K562 (cell line): ENCODE measurements at regions not wholly inside any gene's neighbourhood (a gene's known extent, or its start where the extent isn't known, plus 50 kb on each side); places are given as distances from the start of the nearest gene placed in this dataset.

Source experiments
- ATAC-seq: fragments of 200-7000 bp; cut with Tn5 transposase; 3 replicates; pipeline ENCODE4 v1.9.1; 2020; ENCODE audit warnings: moderate library complexity
- BruUV-seq: library from RNA; stranded (reverse); fragments of 400-500 nt; replicated peaks from 2 replicates; lab custom pipeline; 2021; lab: Mats Ljungman, UMichigan
- CTCF ChIA-PET: fragments of 300-600 bp; formaldehyde crosslinking; extraction: SDS; loops from one replicate; lab custom pipeline; 2021; ENCODE audit warnings: low intra/inter-chr PET ratio; lab: Yijun Ruan, JAX
- POLR2A ChIA-PET: fragments of 300-600, 350-650 bp; sonication (Branson Sonifier 250); formaldehyde crosslinking; extraction: SDS; loops from one replicate; lab custom pipeline; 2021; ENCODE audit warnings: antibody characterized with exemption, inconsistent platforms; lab: Yijun Ruan, JAX
- DNase-seq, 4 experiments: peaks; one replicate each; pipeline versions ENCODE4 v3.0.0 to v3.0.0-alpha.2; 2011 to 2018; ENCODE audit warnings: low spot score in 3 of 4, mixed read lengths in 3 of 4; ENCODE audit errors: extremely low read depth in 1 of 4
- FAIRE-seq: peaks from 2 replicates; lab custom pipeline; 2011; peaks lifted over from hg19 to GRCh38; lab: Jason Lieb, UNC
- H2AFZ ChIP-seq: 2 replicates; pipeline ENCODE4 v1.6.0; 2011; ENCODE audit warnings: low read depth, low read length, control low read depth, inconsistent platforms
- H3K27ac ChIP-seq: fragments of 200-600 bp; 3 replicates; pipeline ENCODE4 v1.8.0; 2011; ENCODE audit warnings: low read depth, mild to moderate bottlenecking, control low read depth, inconsistent platforms, low read length, moderate library complexity, mixed read lengths; ENCODE audit errors: extremely low read depth
- H3K27me3 ChIP-seq, 2 experiments: fragments of 300-600 bp in 1 of 2; 2 replicates in 1 of 2; 3 replicates in 1 of 2; pipeline versions ENCODE4 v1.6.0 to v1.8.0; 2011; ENCODE audit warnings: inconsistent platforms in 2 of 2, low read length in 2 of 2, mild to moderate bottlenecking in 1 of 2, mixed read lengths in 1 of 2, moderate library complexity in 1 of 2; ENCODE audit not compliant: control insufficient read depth in 2 of 2, insufficient read depth in 2 of 2
- H3K36me3 ChIP-seq: fragments of 300-600 bp; 3 replicates; pipeline ENCODE4 v1.8.0; 2011; ENCODE audit warnings: mild to moderate bottlenecking, low read length, inconsistent platforms; ENCODE audit not compliant: control insufficient read depth, insufficient read depth
- H3K4me1 ChIP-seq, 2 experiments: fragments of 200-600 bp in 1 of 2; replicated peaks in 1 of 2; 2 replicates in 1 of 2; 3 replicates in 1 of 2; pipeline versions ENCODE4 v1.5.1 to v1.8.0; 2011; ENCODE audit warnings: inconsistent platforms in 2 of 2, low read length in 2 of 2, mild to moderate bottlenecking in 1 of 2, mixed read lengths in 1 of 2, moderate library complexity in 1 of 2; ENCODE audit not compliant: control insufficient read depth in 2 of 2, insufficient read depth in 2 of 2
- H3K4me2 ChIP-seq: 2 replicates; pipeline ENCODE4 v1.6.1; 2011; ENCODE audit warnings: low read length, control low read depth, inconsistent platforms, mixed read lengths; ENCODE audit not compliant: insufficient read depth
- H3K4me3 ChIP-seq: fragments of 200-600 bp; sonication (generic), shearing (Covaris generic); 2 replicates; pipeline ENCODE4 v1.5.1; 2016; ENCODE audit warnings: control low read depth, inconsistent platforms
- H3K79me2 ChIP-seq: fragments of 200-600 bp; 3 replicates; pipeline ENCODE4 v1.8.0; 2011; ENCODE audit warnings: low read length, inconsistent platforms; ENCODE audit not compliant: control insufficient read depth, insufficient read depth
- H3K9ac ChIP-seq, 2 experiments: 2 replicates each; pipeline versions ENCODE4 v1.6.0 to v1.6.1; 2011; ENCODE audit warnings: low read depth in 2 of 2, low read length in 2 of 2, control low read depth in 1 of 2, inconsistent platforms in 1 of 2, mild to moderate bottlenecking in 1 of 2, mixed read lengths in 1 of 2; ENCODE audit not compliant: insufficient read depth in 1 of 2
- H3K9me1 ChIP-seq: one replicate; pipeline ENCODE4 v1.6.0; 2011; ENCODE audit warnings: inconsistent platforms, mild to moderate bottlenecking, low read length, moderate library complexity; ENCODE audit not compliant: control insufficient read depth, insufficient read depth
- H3K9me3 ChIP-seq: replicated peaks from 2 replicates; pipeline ENCODE4 v1.5.1; 2011; ENCODE audit warnings: low read depth, low read length, inconsistent platforms; ENCODE audit not compliant: control insufficient read depth, insufficient read depth
- H4K20me1 ChIP-seq: replicated peaks from 2 replicates; pipeline ENCODE4 v1.6.1; 2011; ENCODE audit warnings: low read length, inconsistent platforms, mixed read lengths; ENCODE audit not compliant: control insufficient read depth, insufficient read depth
- CAMTA2 ChIP-seq: fragments of 250-450 bp; sonication (Bioruptor Pico); conservative IDR thresholded peaks from 2 replicates; pipeline ENCODE4 v1.5.1; 2022
- HNRNPH1 ChIP-seq: fragments of 200-400 bp; formaldehyde crosslinking; optimal IDR thresholded peaks from 2 replicates; pipeline ENCODE3; 2017; ENCODE audit warnings: low read depth, mild to moderate bottlenecking, low read length, moderate library complexity
- MEF2A ChIP-seq: IDR thresholded peaks from 2 replicates; pipeline ENCODE4 v1.6.1; 2011; ENCODE audit warnings: low read depth, mild to moderate bottlenecking, low read length, moderate library complexity; ENCODE audit not compliant: control insufficient read depth
- ZNF436 ChIP-seq: fragments of 250-450, 450-650 bp; sonication (Bioruptor Pico); formaldehyde crosslinking; IDR thresholded peaks from 2 replicates; pipeline ENCODE4 v1.7.0; 2020; ENCODE audit warnings: mild to moderate bottlenecking
- WGBS: fragments of 100-300 bp; shearing (Covaris generic); methylation state at CpG from one replicate; pipeline ENCODE4 v1.1.6; 2016; ENCODE audit warnings: low coverage, mixed read lengths; ENCODE audit not compliant: insufficient coverage; ENCODE audit errors: missing lambda C conversion rate; 5-methylcytosine and 5-hydroxymethylcytosine counted together
- in situ Hi-C: fragments of 300-500 bp; cut with MboI; formaldehyde crosslinking; loops from 4 replicates; pipeline ENCODE4 v1.15.0; 2018; ENCODE audit warnings: inconsistent platforms, mixed read lengths
- intact Hi-C: fragments of 100-400 bp; cut with micrococcal nuclease; formaldehyde crosslinking; loops from 2 replicates; pipeline ENCODE4 v1.14.2; 2022
- TF ChIP-seq, protein P1 (sequence below): fragments of 250-450 bp; sonication (Bioruptor Pico); IDR thresholded peaks from 2 replicates; pipeline ENCODE4 v1.6.1; 2021; ENCODE audit warnings: mild to moderate bottlenecking
- TF ChIP-seq, protein P2 (sequence below): fragments of 450-650 bp; IDR thresholded peaks from 2 replicates; pipeline ENCODE4 v1.6.1; 2014; ENCODE audit warnings: low read depth, mild to moderate bottlenecking, moderate library complexity, borderline replicate concordance

DNA sequence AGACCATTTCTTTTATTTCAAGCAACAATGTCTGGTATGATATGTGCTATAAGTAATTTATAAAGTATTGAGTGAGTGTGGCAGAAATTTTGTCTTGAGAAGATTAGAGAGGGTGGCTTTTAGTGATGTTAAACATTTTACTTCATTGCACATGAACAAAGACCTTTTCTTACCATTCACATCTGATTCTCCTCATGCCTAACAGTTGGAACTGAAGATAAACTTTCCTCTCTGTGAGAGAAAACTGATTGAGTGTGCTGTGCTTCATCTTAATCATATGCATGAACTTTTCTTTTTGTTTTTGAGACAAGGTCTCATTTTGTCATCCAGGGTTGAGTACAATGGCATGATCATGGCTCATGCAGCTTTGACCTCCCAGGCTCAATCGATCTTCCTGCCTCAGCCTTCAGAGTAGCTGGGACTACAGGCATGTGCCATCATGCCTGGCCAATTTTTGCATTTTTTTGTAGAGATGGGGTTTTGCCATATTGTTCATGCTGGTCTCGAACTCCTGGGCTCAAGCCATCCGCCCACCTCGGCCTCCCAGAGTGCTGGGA is 377.7 kb upstream of the GOLIM4 start:
- no peaks in the 10 kb centered on the region for H3K36me3 ChIP-seq
- WGBS = 3% methylated on average over 4 of the region's 4 CpGs
- no peaks in the 10 kb centered on the region for H3K27me3 ChIP-seq
- no peak overlapping the region for H3K27ac ChIP-seq
- no peak overlapping the region for H3K9ac ChIP-seq
- no peak overlapping the region for H3K4me2 ChIP-seq
- TF ChIP-seq, protein P1, sequence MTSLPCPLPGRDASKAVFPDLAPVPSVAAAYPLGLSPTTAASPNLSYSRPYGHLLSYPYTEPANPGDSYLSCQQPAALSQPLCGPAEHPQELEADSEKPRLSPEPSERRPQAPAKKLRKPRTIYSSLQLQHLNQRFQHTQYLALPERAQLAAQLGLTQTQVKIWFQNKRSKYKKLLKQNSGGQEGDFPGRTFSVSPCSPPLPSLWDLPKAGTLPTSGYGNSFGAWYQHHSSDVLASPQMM (CRISPR knock-in tag) = no peak
- TF ChIP-seq, protein P2, sequence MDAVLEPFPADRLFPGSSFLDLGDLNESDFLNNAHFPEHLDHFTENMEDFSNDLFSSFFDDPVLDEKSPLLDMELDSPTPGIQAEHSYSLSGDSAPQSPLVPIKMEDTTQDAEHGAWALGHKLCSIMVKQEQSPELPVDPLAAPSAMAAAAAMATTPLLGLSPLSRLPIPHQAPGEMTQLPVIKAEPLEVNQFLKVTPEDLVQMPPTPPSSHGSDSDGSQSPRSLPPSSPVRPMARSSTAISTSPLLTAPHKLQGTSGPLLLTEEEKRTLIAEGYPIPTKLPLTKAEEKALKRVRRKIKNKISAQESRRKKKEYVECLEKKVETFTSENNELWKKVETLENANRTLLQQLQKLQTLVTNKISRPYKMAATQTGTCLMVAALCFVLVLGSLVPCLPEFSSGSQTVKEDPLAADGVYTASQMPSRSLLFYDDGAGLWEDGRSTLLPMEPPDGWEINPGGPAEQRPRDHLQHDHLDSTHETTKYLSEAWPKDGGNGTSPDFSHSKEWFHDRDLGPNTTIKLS = no peak
- TF ChIP-seq ZNF436 (CRISPR knock-in tag) = no peak
- TF ChIP-seq CAMTA2 (CRISPR knock-in tag) = no peak
- TF ChIP-seq MEF2A = no peak
- no peak for TF ChIP-seq HNRNPH1
- H3K9me1 ChIP-seq = no peaks in the 10 kb centered on the region
- DNase-seq = no peak
- ATAC-seq = no peak
- in situ Hi-C loops = no loop called here
- no TSS peak for BruUV-seq
- no peaks in the 10 kb centered on the region for H3K9me3 ChIP-seq
- no peaks in the 10 kb centered on the region for H3K4me1 ChIP-seq
- no peak for FAIRE-seq
- H3K79me2 ChIP-seq = no peaks in the 10 kb centered on the region
- no peak overlapping the region for H3K4me3 ChIP-seq
- POLR2A ChIA-PET = no interaction called here
- no peak overlapping the region for H2AFZ ChIP-seq
- H4K20me1 ChIP-seq = no peaks in the 10 kb centered on the region
- intact Hi-C loops = no loop called here
- CTCF ChIA-PET = no interaction called here
